ENCODE measurements at regions not wholly inside any gene's neighbourhood (a gene's known extent, or its start where the extent isn't known, plus 50 kb on each side); places are given as distances from the start of the nearest gene placed in this dataset.

DNA sequence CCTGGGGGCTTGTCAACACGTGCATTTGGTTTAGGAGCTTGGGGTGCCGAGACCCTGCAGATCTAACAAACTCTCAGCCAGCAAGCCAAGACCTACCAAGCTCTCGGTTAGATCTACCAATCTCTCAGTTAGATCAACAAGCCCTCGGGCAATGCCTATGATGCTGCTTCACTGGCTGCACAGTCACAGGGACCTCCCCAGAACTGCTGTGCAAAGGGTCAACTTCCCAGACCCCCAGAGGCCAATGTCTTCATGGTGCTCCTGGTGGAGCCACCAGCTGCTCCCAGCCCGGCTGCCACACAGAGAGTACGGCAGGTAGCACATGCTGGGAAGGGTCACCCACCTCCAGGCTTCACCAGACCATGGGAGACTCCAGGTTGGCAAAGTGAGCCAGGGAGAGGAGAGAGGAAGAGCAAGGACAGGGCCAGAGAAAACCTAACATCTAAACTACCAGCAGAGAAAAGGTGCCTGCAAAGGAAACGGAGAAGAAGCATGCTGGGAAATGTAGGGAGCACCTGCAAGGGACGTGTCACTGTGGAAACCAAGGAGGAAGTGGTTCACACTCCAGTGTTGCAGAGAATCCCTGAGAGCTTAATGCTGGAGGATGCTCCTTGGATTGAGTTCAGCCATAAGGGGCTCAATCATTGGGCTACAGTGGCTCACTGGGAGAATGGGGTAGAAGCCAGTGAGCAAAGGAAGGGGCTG is 51.5 kb upstream of the GDF10 start:
- Histone ChIP-seq H3K27ac (no peak overlapping the region), H3K4me1 (no peaks in the 10 kb centered on the region), H3K36me3 (no peaks in the 10 kb centered on the region), H3K27me3 (no peaks in the 10 kb centered on the region), H3K9me3 (no peaks in the 10 kb centered on the region), H3K4me3 (no peak overlapping the region)
- TF ChIP-seq, protein P1, sequence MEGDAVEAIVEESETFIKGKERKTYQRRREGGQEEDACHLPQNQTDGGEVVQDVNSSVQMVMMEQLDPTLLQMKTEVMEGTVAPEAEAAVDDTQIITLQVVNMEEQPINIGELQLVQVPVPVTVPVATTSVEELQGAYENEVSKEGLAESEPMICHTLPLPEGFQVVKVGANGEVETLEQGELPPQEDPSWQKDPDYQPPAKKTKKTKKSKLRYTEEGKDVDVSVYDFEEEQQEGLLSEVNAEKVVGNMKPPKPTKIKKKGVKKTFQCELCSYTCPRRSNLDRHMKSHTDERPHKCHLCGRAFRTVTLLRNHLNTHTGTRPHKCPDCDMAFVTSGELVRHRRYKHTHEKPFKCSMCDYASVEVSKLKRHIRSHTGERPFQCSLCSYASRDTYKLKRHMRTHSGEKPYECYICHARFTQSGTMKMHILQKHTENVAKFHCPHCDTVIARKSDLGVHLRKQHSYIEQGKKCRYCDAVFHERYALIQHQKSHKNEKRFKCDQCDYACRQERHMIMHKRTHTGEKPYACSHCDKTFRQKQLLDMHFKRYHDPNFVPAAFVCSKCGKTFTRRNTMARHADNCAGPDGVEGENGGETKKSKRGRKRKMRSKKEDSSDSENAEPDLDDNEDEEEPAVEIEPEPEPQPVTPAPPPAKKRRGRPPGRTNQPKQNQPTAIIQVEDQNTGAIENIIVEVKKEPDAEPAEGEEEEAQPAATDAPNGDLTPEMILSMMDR (IDR thresholded peaks at IDR 0.05): no peak
- DNase-seq (no peak), ATAC-seq (no peak)
- intact Hi-C loops (cut with DNase I): no loop called here

DNA sequence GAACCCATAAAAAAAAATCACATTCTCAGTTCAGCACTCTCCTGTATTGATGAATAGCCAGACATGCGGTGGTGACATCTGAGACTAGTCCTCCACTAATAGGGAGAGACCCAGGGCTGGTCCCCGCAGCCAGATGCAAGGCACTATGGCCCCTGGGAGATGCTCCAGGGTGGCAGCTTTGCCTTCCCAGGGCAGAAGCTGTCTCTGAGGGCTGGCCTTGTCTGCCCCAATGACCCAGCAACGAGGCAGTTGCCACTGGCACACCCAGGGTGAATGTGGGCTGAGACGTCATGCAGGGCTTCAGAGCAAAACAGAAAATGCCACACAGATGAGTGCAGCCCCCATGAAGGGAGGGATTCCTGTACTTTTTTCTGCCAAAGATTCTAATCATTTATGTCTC is 50.1 kb upstream of the GDF10 start:
- Histone ChIP-seq H3K4me3 (no peak overlapping the region), H3K9me3 (no peaks in the 10 kb centered on the region), H3K27me3 (no peaks in the 10 kb centered on the region), H3K4me1 (no peaks in the 10 kb centered on the region), H3K36me3 (no peaks in the 10 kb centered on the region), H3K27ac (no peak overlapping the region)
- intact Hi-C loops (cut with DNase I): no loop called here
- TF ChIP-seq, protein P1 (IDR thresholded peaks at IDR 0.05): no peak
- DNase-seq (no peak), ATAC-seq (no peak)

Data from upper lobe of right lung (tissue), 1 donor.